Right lobe of liver (tissue), 6 donors: ENCODE measurements at regions not wholly inside any gene's neighbourhood (a gene's known extent, or its start where the extent isn't known, plus 50 kb on each side); places are given as distances from the start of the nearest gene placed in this dataset.

Experiments
- ATAC-seq, 4 donors: fragments of 200-7000 bp; cut with Tn5 transposase; one replicate each; pipeline ENCODE4 v1.9.1; 2020; ENCODE audit warnings: mild to moderate bottlenecking in 4 of 4, moderate library complexity in 4 of 4
- DNase-seq, 3 donors: peaks; one replicate each; pipeline ENCODE4 v3.0.0-alpha.2; 2020
- H3K27ac ChIP-seq, 3 donors: fragments of 200-600 bp; one replicate each; pipeline ENCODE4 v1.8.0; 2022
- H3K27me3 ChIP-seq, 2 donors: fragments of 200-600 bp; one replicate each; pipeline ENCODE4 v1.8.0; 2022
- H3K36me3 ChIP-seq, 4 donors: fragments of 200-600 bp; sonication (generic) in 1 of 4; one replicate each; pipeline versions ENCODE4 v1.5.1 to v1.8.0; 2017 to 2022; ENCODE audit warnings: control low read depth in 1 of 4
- H3K4me1 ChIP-seq, 4 donors: fragments of 200-600 bp; sonication (generic) in 1 of 4; one replicate each; pipeline versions ENCODE4 v1.5.1 to v1.8.0; 2017 to 2022; ENCODE audit warnings: control low read depth in 1 of 4
- H3K4me3 ChIP-seq, 3 donors: fragments of 200-600 bp; one replicate each; pipeline ENCODE4 v1.8.0; 2022
- H3K9me3 ChIP-seq, 4 donors: fragments of 200-600 bp; sonication (generic) in 1 of 4; one replicate each; pipeline versions ENCODE4 v1.5.1 to v1.8.0; 2017 to 2022; ENCODE audit warnings: control low read depth in 1 of 4
- CTCF ChIP-seq, 4 donors: fragments of 200-600 bp in 3 of 4; fragments of 450-650 bp in 1 of 4; IDR thresholded peaks; one replicate each; pipeline versions ENCODE4 v1.5.1 to v1.8.0; 2016 to 2022; ENCODE audit warnings: antibody characterized with exemption in 4 of 4, mild to moderate bottlenecking in 2 of 4
- POLR2A ChIP-seq: fragments of 450-650 bp; IDR thresholded peaks from one replicate; pipeline ENCODE4 v1.6.1; 2017; ENCODE audit warnings: antibody characterized with exemption, mild to moderate bottlenecking
- WGBS: methylation state at CpG from one replicate; pipeline ENCODE4 v1.1.6; 2018; ENCODE audit warnings: low coverage, low lambda C conversion rate; ENCODE audit not compliant: insufficient coverage; ENCODE audit errors: missing lambda C conversion rate; 5-methylcytosine and 5-hydroxymethylcytosine counted together
- intact Hi-C, 2 donors: fragments of 100-400 bp; cut with DNase I; formaldehyde crosslinking; loops; one replicate each; pipeline versions ENCODE4 v1.11.2 to v1.14.1; 2022
- donor health status: DM: no; HTN: yes; CAD: no.
- donor health status: DM: no; HTN: no; CAD: no.
- donor health status: DM: no; HTN: no; CAD: no.
- donor health status: DM: no; HTN: yes; CAD: no.
- donor health status: DM: no; HTN: yes; CAD: no.

GRCh38 chr3:88610820-88611219 is 461.1 kb downstream of the C3orf38 start:
- WGBS: 76% methylated on average over 5 of the region's 5 CpGs
- Histone ChIP-seq H3K27me3 (no peaks in the 10 kb centered on the region), H3K36me3 (no peaks in the 10 kb centered on the region), H3K4me1 (no peaks in the 10 kb centered on the region), H3K4me3 (no peak overlapping the region), H3K9me3 (no peaks in the 10 kb centered on the region), H3K27ac (no peak overlapping the region)
- TF ChIP-seq CTCF (IDR thresholded peaks at IDR 0.05) (no peak), POLR2A (no peak)
- ATAC-seq (no peak), DNase-seq (no peak)
- intact Hi-C loops: no loop called here

GRCh38 chr3:88611826-88612326 is 462.1 kb downstream of the C3orf38 start:
- ATAC-seq (no peak), DNase-seq (no peak)
- no peaks in the 10 kb centered on the region for H3K36me3 ChIP-seq
- intact Hi-C loops: no loop called here
- H3K9me3 ChIP-seq: no peaks in the 10 kb centered on the region
- H3K4me3 ChIP-seq: no peak overlapping the region
- 17% methylated on average over 2 of the region's 2 CpGs for WGBS
- H3K4me1 ChIP-seq: no peaks in the 10 kb centered on the region
- H3K27me3 ChIP-seq: no peaks in the 10 kb centered on the region
- TF ChIP-seq CTCF (IDR thresholded peaks at IDR 0.05) (no peak), POLR2A (no peak)
- H3K27ac ChIP-seq: no peak overlapping the region

- no peak for ATAC-seq
- Histone ChIP-seq H3K4me1 (no peaks in the 10 kb centered on the region), H3K27ac (no peak overlapping the region), H3K36me3 (no peaks in the 10 kb centered on the region), H3K9me3 (no peaks in the 10 kb centered on the region), H3K4me3 (no peak overlapping the region), H3K27me3 (no peaks in the 10 kb centered on the region)
- intact Hi-C loops: no loop called here
- TF ChIP-seq CTCF (IDR thresholded peaks at IDR 0.05): no peak
- no peak for DNase-seq
- WGBS: 54% methylated on average over 1 of the region's 1 CpG
Measured at GRCh38 chr3:88616413-88616812, 466.7 kb downstream of the C3orf38 start.

GRCh38 chr3:88617283-88617682 is 467.5 kb downstream of the C3orf38 start:
- DNase-seq (no peak), ATAC-seq (no peak)
- no peaks in the 10 kb centered on the region for H3K4me1 ChIP-seq
- no peaks in the 10 kb centered on the region for H3K36me3 ChIP-seq
- H3K4me3 ChIP-seq: no peak overlapping the region
- H3K27me3 ChIP-seq: no peaks in the 10 kb centered on the region
- WGBS: 32% methylated on average over 1 of the region's 1 CpG
- intact Hi-C loops: no loop called here
- H3K9me3 ChIP-seq: no peaks in the 10 kb centered on the region
- TF ChIP-seq CTCF (IDR thresholded peaks at IDR 0.05) (no peak), POLR2A (no peak)
- H3K27ac ChIP-seq: no peak overlapping the region
